T-helper 17 cell (primary cell): ENCODE measurements at regions not wholly inside any gene's neighbourhood (a gene's known extent, or its start where the extent isn't known, plus 50 kb on each side); places are given as distances from the start of the nearest gene placed in this dataset.

Experiments
- ATAC-seq: fragments of 150-1000 bp; cut with Tn5 transposase; 2 replicates; pipeline ENCODE4 v1.10.0; 2021; ENCODE audit warnings: mild to moderate bottlenecking, moderate library complexity
- DNase-seq, 3 donors: peaks; one replicate each; pipeline versions ENCODE4 v3.0.0 to v3.0.0-alpha.2; 2020 to 2021
- H3K9me3 ChIP-seq: one replicate; pipeline ENCODE4 v1.7.0; 2013; ENCODE audit warnings: low read length, mild to moderate bottlenecking; ENCODE audit not compliant: control insufficient read depth, poor library complexity, severe bottlenecking
- H3K27ac Mint-ChIP-seq: one replicate; pipeline ENCODE4 v1.8.0; 2022; ENCODE audit warnings: mild to moderate bottlenecking, moderate library complexity, mixed read lengths
- H3K27me3 Mint-ChIP-seq: one replicate; pipeline ENCODE4 v1.8.0; 2022; ENCODE audit warnings: mixed read lengths
- H3K36me3 Mint-ChIP-seq: one replicate; pipeline ENCODE4 v1.8.0; 2022; ENCODE audit warnings: low read depth, mixed read lengths
- H3K4me1 Mint-ChIP-seq: one replicate; pipeline ENCODE4 v1.8.0; 2022; ENCODE audit warnings: mild to moderate bottlenecking, mixed read lengths
- H3K4me3 Mint-ChIP-seq: one replicate; pipeline ENCODE4 v1.8.0; 2022; ENCODE audit warnings: mild to moderate bottlenecking, moderate library complexity, mixed read lengths

DNA sequence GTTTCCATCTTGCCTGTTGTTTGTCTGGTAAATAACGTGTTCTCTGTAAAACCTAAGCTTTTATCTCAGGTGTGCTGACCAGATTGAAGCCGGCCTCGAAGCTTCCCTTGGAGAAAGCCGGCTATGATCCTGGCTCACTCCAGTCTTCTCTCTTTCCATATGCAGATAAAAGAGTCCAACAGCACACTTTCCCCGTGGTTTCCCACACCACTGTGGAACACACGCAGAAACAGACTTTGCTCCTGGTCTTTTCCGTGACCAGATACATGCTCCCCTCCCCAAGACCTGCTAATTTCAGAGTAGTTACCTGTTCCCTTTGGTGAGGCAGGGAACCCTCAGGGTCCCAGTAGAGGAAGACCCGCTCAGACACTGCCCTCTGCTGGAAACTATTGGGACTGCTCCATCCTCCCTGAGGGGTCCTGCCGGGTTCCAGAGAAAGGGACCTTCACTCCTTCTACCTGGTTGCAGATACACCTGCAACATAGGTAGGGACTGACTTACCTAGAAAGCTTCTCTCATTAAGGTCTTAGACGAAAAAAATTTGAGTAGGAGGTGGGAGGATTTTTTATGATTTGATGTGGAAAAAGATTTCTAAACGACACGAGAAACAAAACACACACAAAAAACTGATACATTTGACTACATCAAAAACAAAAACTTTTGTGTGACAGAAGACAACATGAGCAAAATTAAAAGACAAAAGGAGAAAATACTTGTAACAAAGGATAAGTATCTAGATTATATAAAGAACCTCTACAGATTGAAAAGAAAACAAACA lies 415.4 kb upstream of the CCDC196 start:
- peaks cover 17% of the 10 kb centered on the region for H3K27me3 Mint-ChIP-seq
- no peak overlapping the region for H3K4me3 Mint-ChIP-seq

DNA sequence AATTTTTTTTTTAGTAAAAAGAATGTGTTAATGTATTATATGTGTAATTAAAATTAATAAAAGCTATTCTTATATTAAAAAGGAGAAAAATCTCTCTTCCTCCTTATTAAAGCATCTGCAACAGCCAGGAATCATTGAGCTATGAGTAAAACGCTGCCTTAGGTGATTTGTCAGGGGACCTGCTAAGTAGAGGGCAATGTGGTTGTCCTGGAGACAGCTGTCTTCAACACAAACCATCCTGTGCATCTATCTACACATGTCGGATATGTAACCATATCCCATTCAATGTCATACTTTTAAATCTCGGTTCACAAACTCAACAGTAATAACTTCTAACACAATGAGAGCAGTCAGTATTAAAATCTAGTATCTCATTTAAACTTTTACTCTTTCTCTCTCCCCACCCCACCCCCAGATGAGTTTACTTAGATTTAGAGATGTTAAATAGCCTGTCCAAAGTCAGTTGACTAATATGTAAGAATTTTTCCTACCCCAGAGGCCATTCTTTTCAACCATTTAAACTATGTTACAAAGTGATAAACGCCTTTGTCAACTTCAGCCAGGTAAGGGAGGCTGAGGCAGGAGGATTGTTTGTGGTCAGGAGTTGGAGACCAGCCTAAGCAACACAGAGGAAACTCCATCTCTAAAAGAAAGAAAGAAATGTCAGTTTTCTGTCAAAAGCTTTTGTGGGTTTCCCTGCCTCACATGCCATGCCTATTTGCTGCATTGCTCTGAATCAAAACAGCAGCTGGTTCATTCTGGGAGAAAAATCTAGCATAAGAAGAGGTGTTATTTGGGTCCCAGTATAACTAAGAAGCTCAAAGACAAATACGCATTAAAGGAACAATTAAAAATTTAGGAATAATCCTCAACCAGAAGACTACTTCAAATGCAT lies 413.7 kb upstream of the CCDC196 start:
- no peaks in the 10 kb centered on the region for H3K9me3 ChIP-seq
- H3K4me1 Mint-ChIP-seq, result peaks cover 19% of the 10 kb centered on the region
- ATAC-seq, result no peak
- no peak overlapping the region for H3K27ac Mint-ChIP-seq
- H3K36me3 Mint-ChIP-seq, result peaks cover 5% of the 10 kb centered on the region
- peaks cover 29% of the 10 kb centered on the region for H3K27me3 Mint-ChIP-seq
- DNase-seq, result no peak
- H3K4me3 Mint-ChIP-seq, result no peak overlapping the region

More for the DNA sequence above, 415.4 kb upstream of the CCDC196 start:
- ATAC-seq (peak; percentile 87), DNase-seq (peak; percentile 48 to 75 (median 50))
- Mint-ChIP-seq H3K27ac (peak overlapping the region; percentile 45), H3K4me1 (peaks cover 16% of the 10 kb centered on the region), H3K36me3 (peaks cover 3% of the 10 kb centered on the region)
- H3K9me3 ChIP-seq, result no peaks in the 10 kb centered on the region

DNA sequence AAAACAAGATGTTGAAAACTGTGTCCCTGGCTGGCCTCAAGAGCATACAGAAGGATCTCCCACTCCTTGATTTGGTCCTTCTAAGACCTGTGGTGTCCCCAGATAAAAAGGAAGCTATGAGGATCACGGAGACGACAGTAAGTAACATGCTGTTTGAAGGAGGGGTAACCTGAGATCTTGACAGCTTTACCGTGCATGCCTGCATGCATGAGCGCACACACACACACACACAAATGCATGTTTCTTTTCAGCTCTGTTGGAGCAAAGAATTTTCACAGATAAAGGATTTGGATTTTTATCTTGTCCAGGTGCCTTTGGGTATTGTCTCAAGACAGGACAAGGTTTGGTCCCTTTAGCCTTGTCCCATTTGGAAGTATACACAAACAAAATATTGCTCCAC lies 411.6 kb upstream of the CCDC196 start:
- no peaks in the 10 kb centered on the region for H3K9me3 ChIP-seq
- no peak for DNase-seq
- peaks cover 9% of the 10 kb centered on the region for H3K4me1 Mint-ChIP-seq

DNA sequence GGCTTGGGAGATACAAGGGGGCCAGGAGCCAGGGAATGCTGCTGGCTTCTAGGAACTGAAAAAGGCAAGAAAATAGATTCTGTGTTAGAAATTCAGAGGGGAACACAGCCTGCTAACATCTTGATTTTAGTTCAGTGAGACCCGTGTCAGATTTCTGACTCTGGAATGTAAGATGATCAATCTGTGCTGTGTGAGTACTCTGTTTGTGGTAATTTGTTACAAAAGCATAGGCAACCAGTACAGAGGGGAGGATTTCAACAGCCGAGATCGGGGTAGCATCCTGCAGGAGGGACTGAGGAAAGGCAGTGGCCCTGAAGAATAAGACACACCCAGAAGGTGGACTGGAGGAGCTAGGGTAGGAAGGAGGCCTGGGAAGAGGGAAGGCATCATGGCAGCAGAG lies 410.0 kb upstream of the CCDC196 start:
- no peak for DNase-seq
- Mint-ChIP-seq H3K27me3 (peaks cover 33% of the 10 kb centered on the region), H3K4me3 (no peak overlapping the region), H3K4me1 (peaks cover 3% of the 10 kb centered on the region), H3K27ac (no peak overlapping the region), H3K36me3 (peaks cover 5% of the 10 kb centered on the region)
- ATAC-seq, result no peak
- no peaks in the 10 kb centered on the region for H3K9me3 ChIP-seq

More for the DNA sequence above, 411.6 kb upstream of the CCDC196 start:
- peaks cover 31% of the 10 kb centered on the region for H3K27me3 Mint-ChIP-seq
- no peak for ATAC-seq
- no peak overlapping the region for H3K4me3 Mint-ChIP-seq
- no peak overlapping the region for H3K27ac Mint-ChIP-seq
- peaks cover 2% of the 10 kb centered on the region for H3K36me3 Mint-ChIP-seq

DNA sequence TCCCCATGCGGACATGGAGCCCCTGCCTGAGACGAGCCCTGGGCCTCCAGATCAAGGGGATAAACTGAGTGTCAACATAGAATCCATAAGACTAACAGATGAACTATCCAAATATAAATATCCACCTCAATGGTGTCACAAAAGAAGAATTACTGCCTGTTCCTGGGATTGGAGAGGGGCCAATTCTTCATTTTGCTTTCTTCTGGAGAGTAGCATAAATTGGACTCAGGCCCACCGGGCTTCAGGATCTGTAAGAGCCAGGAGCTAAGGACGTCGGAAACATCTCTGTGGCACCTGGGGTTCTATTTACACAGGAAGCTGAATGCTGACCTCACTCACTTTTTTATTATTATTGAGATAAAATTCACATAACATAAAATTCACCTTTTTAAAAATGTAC lies 408.2 kb upstream of the CCDC196 start:
- DNase-seq, result no peak
- Mint-ChIP-seq H3K4me1 (peaks cover 3% of the 10 kb centered on the region), H3K36me3 (peaks cover 5% of the 10 kb centered on the region), H3K27me3 (peaks cover 45% of the 10 kb centered on the region), H3K27ac (no peak overlapping the region), H3K4me3 (no peak overlapping the region)
- no peaks in the 10 kb centered on the region for H3K9me3 ChIP-seq
- ATAC-seq, result no peak

DNA sequence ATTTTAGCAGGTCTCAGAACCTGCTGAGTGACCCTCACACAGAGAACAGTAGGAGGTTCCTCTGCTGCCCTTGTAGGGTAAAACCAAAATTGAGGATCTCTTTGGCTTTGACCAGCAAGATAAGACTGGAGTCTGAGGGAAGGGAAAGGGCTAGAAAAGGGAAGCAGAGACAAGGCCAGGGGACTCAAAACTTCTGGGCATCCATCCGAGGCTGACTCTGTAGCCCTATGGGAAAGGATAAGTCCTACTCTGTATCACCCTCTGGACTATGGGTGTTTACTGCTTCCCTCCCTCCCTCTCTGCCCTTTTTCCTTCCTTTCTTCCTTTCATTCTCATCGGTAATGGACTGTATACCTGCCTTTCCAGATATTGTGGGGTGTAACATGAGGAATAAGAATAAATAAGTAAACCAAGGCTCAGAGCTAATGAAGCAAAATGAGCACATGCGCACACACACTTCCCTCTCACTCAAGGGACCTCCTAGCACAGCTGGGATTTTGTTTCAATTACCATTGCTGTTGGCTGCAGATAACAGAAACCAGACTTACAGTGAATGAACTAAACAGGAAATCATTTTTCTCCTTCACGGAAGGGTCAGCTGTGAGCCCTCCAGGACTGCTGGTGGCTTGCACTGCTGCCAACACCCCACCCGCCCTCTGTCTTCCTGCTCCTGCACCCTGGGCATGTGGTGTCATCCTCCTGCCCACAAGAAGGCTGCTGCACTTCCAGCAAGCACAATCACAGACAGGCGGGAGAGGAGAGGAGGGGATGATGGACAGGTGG lies 404.4 kb upstream of the CCDC196 start:
- no peak for DNase-seq
- no peaks in the 10 kb centered on the region for H3K9me3 ChIP-seq
- peaks cover 4% of the 10 kb centered on the region for H3K36me3 Mint-ChIP-seq
- H3K4me3 Mint-ChIP-seq, result no peak overlapping the region
- no peaks in the 10 kb centered on the region for H3K4me1 Mint-ChIP-seq
- no peak for ATAC-seq
- no peak overlapping the region for H3K27ac Mint-ChIP-seq
- H3K27me3 Mint-ChIP-seq, result peaks cover 43% of the 10 kb centered on the region

DNA sequence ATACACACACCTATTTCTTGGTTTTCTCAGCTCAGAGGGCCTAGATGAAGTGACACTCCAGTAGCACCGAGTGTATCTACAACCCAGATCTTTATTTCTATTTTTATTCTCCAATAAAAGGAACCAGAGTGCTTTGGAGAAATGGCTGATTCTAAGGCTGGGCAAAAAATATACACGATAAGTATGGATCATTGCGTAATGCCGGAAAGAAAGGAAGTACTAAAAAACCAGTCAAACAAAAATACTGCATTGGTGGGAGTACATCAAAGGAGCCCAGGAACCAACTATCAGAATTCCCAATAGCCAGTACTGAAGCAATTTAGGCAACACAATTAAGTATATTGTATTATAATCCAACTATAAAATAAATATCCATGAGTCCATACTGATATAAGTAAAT lies 400.9 kb upstream of the CCDC196 start:
- H3K9me3 ChIP-seq, result no peaks in the 10 kb centered on the region
- Mint-ChIP-seq H3K27ac (no peak overlapping the region), H3K4me1 (no peaks in the 10 kb centered on the region), H3K27me3 (peaks cover 26% of the 10 kb centered on the region), H3K36me3 (no peaks in the 10 kb centered on the region), H3K4me3 (no peak overlapping the region)
- DNase-seq (no peak), ATAC-seq (no peak)

DNA sequence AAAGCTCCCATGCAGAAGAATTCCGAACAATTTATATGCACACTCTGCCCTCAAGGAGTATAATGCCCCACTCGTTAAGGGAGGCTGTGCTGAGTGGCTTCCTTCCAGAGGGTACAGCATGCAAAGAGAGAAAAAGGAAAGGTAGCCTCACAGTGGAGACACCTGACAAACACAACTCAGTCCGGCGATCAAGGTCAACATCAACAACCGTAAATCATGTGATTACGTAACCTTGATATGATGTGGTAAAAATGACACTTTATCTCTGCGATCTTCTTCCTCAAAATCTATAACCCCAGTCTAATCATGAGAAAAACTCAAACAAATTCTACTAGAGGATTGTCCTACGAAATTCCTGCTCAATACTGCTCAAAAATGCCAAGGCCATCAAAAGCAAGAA lies 400.5 kb upstream of the CCDC196 start:
- no peaks in the 10 kb centered on the region for H3K9me3 ChIP-seq
- no peaks in the 10 kb centered on the region for H3K4me1 Mint-ChIP-seq
- ATAC-seq, result no peak
- no peak overlapping the region for H3K4me3 Mint-ChIP-seq
- no peak overlapping the region for H3K27ac Mint-ChIP-seq
- H3K36me3 Mint-ChIP-seq, result no peaks in the 10 kb centered on the region
- peaks cover 22% of the 10 kb centered on the region for H3K27me3 Mint-ChIP-seq
- DNase-seq, result no peak

DNA sequence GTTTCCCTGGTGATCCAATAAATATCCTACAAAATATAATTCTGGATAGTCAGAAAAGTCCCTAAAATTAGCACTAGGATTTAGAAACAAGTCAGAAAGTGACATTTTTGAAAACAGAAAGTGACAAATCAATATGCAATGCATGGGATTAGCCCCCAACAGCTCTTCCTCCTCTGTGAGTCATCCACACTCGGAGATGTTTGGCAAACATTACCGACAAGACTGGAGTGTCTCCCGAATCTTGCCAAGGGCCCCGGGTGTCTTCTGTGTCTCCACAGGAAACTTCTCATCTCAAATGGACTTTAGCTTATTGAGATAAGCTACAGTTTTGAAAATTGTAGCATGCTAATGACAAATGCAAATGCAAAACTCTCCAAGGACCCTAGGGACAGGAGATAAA lies 398.9 kb upstream of the CCDC196 start:
- H3K9me3 ChIP-seq, result no peaks in the 10 kb centered on the region
- no peaks in the 10 kb centered on the region for H3K4me1 Mint-ChIP-seq
- no peak for DNase-seq
- H3K4me3 Mint-ChIP-seq, result no peak overlapping the region
- no peak overlapping the region for H3K27ac Mint-ChIP-seq
- peaks cover 16% of the 10 kb centered on the region for H3K27me3 Mint-ChIP-seq
- ATAC-seq, result no peak
- H3K36me3 Mint-ChIP-seq, result no peaks in the 10 kb centered on the region

DNA sequence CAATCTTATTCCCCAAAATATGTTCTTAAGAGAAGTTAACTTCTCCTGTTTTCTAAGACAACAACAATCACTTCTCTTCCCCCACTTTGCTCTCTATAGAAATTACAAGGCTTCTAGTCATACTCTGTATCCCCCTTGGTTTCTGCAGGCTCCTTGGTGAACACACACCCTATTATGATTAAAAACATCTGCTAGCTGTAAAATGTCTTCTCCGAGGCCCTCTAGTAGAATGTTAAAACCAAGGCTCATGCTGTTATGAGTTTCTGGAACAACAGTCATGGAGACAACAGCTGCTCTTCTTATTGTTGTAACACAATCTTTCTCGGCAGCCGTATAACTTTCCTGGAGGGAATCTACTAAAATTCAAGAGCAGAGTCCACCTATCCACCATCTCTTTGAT lies 397.5 kb upstream of the CCDC196 start:
- Mint-ChIP-seq H3K27ac (no peak overlapping the region), H3K36me3 (no peaks in the 10 kb centered on the region), H3K27me3 (peaks cover 8% of the 10 kb centered on the region), H3K4me1 (no peaks in the 10 kb centered on the region), H3K4me3 (no peak overlapping the region)
- no peak for ATAC-seq
- no peaks in the 10 kb centered on the region for H3K9me3 ChIP-seq
- DNase-seq, result no peak

DNA sequence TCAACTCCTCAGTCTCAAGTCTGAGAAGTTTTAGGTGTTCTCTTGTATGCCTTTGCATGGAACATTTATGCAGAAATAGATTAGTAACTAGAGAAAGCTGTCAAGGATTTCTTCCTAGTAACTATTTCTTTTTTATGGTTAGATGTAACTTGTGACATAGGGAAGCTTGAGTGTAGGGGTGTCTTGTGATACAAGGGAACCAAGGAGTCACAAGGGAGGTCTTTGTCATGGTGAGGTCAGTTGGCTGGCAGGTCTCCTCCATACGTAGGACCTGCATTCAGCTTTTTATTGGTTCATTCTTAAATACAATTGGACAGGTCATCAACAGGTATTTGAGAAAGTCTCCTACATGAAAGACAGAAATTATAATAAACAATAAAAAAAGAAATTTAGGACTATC lies 394.0 kb upstream of the CCDC196 start:
- DNase-seq, result no peak
- no peak overlapping the region for H3K4me3 Mint-ChIP-seq

DNA sequence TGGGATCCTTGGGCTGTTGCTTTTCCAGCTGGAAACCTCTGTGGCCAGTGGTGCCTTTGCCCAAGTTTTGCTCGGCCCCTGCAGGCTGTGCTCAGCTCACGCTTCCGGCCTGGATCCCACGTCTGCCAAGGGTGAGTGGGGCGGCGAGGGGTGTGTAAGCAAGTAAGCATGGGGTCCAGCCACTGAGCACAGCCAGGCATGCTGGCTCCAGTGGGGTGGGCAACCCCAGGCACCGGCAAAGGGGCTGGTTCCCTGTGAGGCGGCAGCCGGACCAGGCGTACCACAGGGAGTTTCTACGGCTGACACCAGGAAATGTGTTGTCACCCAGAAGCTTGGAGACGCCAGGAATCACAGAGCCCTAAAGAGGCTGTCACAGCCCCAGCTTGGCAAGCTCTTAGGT lies 393.4 kb upstream of the CCDC196 start:
- H3K4me1 Mint-ChIP-seq, result no peaks in the 10 kb centered on the region
- no peaks in the 10 kb centered on the region for H3K9me3 ChIP-seq
- H3K27me3 Mint-ChIP-seq, result peaks cover 10% of the 10 kb centered on the region
- DNase-seq (no peak), ATAC-seq (no peak)
- no peak overlapping the region for H3K27ac Mint-ChIP-seq
- no peak overlapping the region for H3K4me3 Mint-ChIP-seq
- H3K36me3 Mint-ChIP-seq, result no peaks in the 10 kb centered on the region

More for the DNA sequence above, 394.0 kb upstream of the CCDC196 start:
- Mint-ChIP-seq H3K4me1 (no peaks in the 10 kb centered on the region), H3K36me3 (no peaks in the 10 kb centered on the region), H3K27me3 (peaks cover 10% of the 10 kb centered on the region), H3K27ac (no peak overlapping the region)
- H3K9me3 ChIP-seq, result no peaks in the 10 kb centered on the region
- no peak for ATAC-seq
